Right renal cortex interstitium (tissue), 3 donors: ENCODE measurements at regions not wholly inside any gene's neighbourhood (a gene's known extent, or its start where the extent isn't known, plus 50 kb on each side); places are given as distances from the start of the nearest gene placed in this dataset.

Source experiments
- DNase-seq, 3 donors: peaks; one replicate each; pipeline ENCODE4 v3.0.0-alpha.2; 2013; ENCODE audit warnings: low read depth in 3 of 3, low spot score in 2 of 3

GRCh38 chr3:109532257-109533216 lies 195.2 kb upstream of the DPPA4 start:
- DNase-seq: peak in 2 of 3 donors; percentile 33 to 36

GRCh38 chr3:109545746-109546145 lies 208.4 kb upstream of the DPPA4 start:
- DNase-seq: no peak

GRCh38 chr3:109548192-109548938 lies 211.0 kb upstream of the DPPA4 start:
- DNase-seq: no peak

GRCh38 chr3:109553591-109554371 lies 216.4 kb upstream of the DPPA4 start:
- no peak for DNase-seq

GRCh38 chr3:109559389-109559788 lies 222.0 kb upstream of the DPPA4 start:
- DNase-seq: no peak

- no peak for DNase-seq
These were observed 225.8 kb upstream of the DPPA4 start for GRCh38 chr3:109563149-109563548.

GRCh38 chr3:109569135-109569846 lies 231.9 kb upstream of the DPPA4 start:
- no peak for DNase-seq

GRCh38 chr3:109570408-109570807 lies 233.1 kb upstream of the DPPA4 start:
- DNase-seq: no peak

GRCh38 chr3:109572301-109572700 lies 235.0 kb upstream of the DPPA4 start:
- DNase-seq: no peak

- DNase-seq: peak; percentile 9 to 25 (median 19)
These were observed 259.6 kb upstream of the DPPA4 start for GRCh38 chr3:109596991-109597390.

- peak in 2 of 3 donors; percentile 6 to 10 for DNase-seq
These were observed 260.1 kb upstream of the DPPA4 start for GRCh38 chr3:109597444-109597843.

GRCh38 chr3:109607897-109608296 lies 270.6 kb upstream of the DPPA4 start:
- DNase-seq: no peak

- no peak for DNase-seq
These were observed 271.2 kb upstream of the DPPA4 start for GRCh38 chr3:109608574-109608973.

GRCh38 chr3:109618766-109619378 lies 281.5 kb upstream of the DPPA4 start:
- DNase-seq: no peak

- no peak for DNase-seq
These were observed 294.6 kb upstream of the DPPA4 start for GRCh38 chr3:109631897-109632296.

GRCh38 chr3:109640146-109640652 lies 302.9 kb upstream of the DPPA4 start:
- no peak for DNase-seq

GRCh38 chr3:109642025-109642424 lies 304.7 kb upstream of the DPPA4 start:
- DNase-seq: no peak

- DNase-seq: no peak
These were observed 306.2 kb upstream of the DPPA4 start for GRCh38 chr3:109643590-109643989.

GRCh38 chr3:109644332-109644731 lies 307.0 kb upstream of the DPPA4 start:
- no peak for DNase-seq

- no peak for DNase-seq
These were observed 307.4 kb upstream of the DPPA4 start for GRCh38 chr3:109644746-109645145.
